GM19452 (cell line): ENCODE measurements at regions not wholly inside any gene's neighbourhood (a gene's known extent, or its start where the extent isn't known, plus 50 kb on each side); places are given as distances from the start of the nearest gene placed in this dataset.
A peak's percentile ranks its signal among the peaks of the same experiment; 100 is the strongest.

Source experiments
- ATAC-seq: cut with Tn5 transposase; IDR thresholded peaks from one replicate; pipeline ENCODE4 v1.9.1; 2021; ENCODE audit not compliant: unreplicated experiment

GRCh38 chr4:111813555-111814140 lies 331.6 kb upstream of the FAM241A start:
- no peak for ATAC-seq

DNA sequence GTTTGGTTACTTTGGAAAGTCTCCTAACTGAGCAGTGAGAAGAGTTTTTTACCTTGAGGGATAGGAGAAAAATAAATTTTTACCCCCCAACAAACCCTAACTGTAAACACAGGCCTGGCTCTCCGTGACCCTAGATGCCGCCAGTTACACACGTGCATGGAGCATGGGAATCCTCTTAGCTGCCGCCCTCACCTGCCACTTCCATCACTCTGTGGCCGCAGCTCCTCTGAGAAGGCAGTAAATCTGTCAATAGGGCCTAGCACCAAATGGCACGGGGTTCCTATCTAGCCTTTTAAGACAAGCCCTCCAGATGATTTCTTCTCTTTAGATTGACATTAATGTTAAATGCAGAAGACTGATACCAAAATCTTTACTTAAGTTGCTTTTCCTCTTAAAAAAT lies 330.3 kb upstream of the FAM241A start:
- ATAC-seq, result no peak

GRCh38 chr4:111821342-111821741 lies 323.9 kb upstream of the FAM241A start:
- no peak for ATAC-seq

- ATAC-seq, result no peak
Measured at GRCh38 chr4:111836601-111837000, 308.7 kb upstream of the FAM241A start.

GRCh38 chr4:111837761-111838160 lies 307.5 kb upstream of the FAM241A start:
- ATAC-seq, result no peak

DNA sequence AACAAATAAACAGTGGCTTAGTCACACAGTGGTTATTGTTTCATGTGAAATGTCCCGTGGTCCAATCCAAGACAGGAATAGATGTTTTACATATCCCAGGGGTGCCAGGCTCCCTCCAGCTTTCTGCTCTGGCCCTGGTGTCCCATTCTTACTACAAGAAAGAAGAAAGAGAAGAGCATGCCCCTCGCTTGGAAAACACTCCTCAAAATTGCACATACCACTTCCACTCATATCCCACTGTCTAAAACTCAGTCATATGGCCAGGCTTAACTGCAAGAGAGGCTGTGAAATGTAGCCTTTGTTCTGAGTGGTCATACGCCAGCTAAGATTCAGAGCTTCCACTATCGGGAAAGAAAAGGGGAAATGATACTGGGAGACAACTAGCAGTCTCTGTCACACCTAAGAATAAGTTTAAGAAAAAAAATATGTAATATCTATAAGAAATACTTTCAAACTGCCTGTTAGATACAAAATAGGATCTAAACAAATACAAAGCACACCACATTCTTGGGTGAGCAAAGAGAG lies 306.8 kb upstream of the FAM241A start:
- ATAC-seq, result peak; percentile 55

- no peak for ATAC-seq
Measured at GRCh38 chr4:111839141-111839540, 306.1 kb upstream of the FAM241A start.

DNA sequence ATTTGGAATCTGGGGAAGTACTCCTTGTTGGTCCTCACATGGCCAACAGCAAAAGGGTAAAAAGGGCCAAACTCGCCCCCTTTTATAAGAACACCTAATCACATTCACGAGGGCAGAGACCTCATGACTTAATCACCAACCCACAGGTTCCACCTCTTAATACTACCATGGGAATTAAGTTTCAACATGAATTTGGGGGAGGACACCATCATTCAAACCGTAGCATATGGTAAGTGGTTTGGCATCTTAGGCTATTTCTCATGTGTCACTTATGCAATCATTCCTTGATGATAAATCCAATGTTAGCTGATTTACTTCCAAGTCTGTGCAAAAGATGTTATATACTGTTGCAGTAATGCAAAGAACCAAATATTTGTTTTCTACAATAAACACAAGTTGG lies 302.9 kb upstream of the FAM241A start:
- ATAC-seq, result no peak

- no peak for ATAC-seq
Measured at GRCh38 chr4:111847296-111848008, 297.8 kb upstream of the FAM241A start.

- ATAC-seq, result no peak
Measured at GRCh38 chr4:111849746-111850284, 295.4 kb upstream of the FAM241A start.

- ATAC-seq, result no peak
Measured at GRCh38 chr4:111854494-111855087, 290.7 kb upstream of the FAM241A start.

GRCh38 chr4:111855308-111855707 lies 289.9 kb upstream of the FAM241A start:
- ATAC-seq, result no peak

- no peak for ATAC-seq
Measured at GRCh38 chr4:111864066-111864465, 281.2 kb upstream of the FAM241A start.

GRCh38 chr4:111869339-111869738 lies 275.9 kb upstream of the FAM241A start:
- ATAC-seq, result no peak

DNA sequence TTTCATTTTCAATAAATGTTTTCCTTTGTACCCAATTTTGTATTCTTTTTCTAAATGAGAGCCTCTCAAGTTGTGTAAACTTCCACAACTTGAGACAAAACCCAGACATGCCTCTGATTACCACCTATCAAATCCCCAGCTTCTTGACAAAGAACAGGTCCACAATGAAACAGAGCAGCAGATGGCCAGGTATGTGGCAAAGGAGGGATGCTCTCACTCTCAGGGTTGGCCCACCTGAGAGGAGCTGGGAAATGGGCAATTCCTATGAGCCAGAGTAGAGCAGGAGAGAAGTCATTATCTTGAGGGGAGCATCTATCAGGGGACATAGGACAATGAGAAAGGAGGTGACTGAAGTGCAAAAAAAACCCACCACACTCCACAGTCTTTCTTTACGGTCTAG lies 273.5 kb upstream of the FAM241A start:
- no peak for ATAC-seq

DNA sequence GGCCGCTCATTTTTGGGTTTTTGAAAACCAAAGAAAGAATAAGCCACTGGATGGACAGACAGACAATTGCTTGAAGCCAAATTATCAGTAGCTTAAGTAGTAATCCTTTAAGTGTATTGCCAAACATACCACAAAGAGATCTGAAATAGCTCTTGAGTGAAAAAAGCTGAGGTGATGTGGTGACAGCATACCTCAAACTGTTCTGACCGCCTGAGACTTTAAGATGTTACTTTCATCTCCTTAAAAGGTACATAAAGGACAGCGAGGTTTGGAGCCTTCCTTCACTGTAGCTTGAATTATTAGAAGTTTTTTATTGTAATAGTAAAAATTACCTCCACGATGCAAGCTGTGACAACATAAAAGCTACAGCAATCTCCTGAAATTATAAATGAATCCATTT lies 271.5 kb upstream of the FAM241A start:
- no peak for ATAC-seq

GRCh38 chr4:111879539-111879938 lies 265.7 kb upstream of the FAM241A start:
- ATAC-seq, result no peak

- ATAC-seq, result no peak
Measured at GRCh38 chr4:111880116-111880515, 265.1 kb upstream of the FAM241A start.

DNA sequence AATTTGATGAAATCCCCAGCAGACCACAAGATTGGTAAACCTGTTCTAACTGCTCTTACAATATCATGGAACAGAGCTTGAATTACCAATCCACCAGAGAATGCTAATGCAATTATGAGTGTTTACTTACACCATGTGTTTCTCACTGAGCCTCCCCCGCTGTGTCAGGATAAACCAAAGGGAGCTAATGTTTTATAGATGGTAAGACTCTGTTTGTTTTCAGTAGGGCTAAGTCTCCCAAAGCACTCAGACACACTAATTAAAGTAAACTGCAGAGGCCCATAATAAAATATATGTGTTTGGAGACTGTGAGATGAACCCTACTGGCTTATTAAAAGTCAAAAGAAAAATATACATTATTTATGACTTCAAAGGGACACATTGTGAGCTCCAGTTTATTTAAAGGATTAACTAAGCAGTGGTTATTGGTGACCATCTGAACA lies 261.7 kb upstream of the FAM241A start:
- ATAC-seq, result no peak

- ATAC-seq, result no peak
Measured at GRCh38 chr4:111890412-111890811, 254.8 kb upstream of the FAM241A start.

- peak; percentile 81 for ATAC-seq
Measured at GRCh38 chr4:111905511-111905910, 239.7 kb upstream of the FAM241A start.

- ATAC-seq, result no peak
Measured at GRCh38 chr4:111919639-111920038, 225.6 kb upstream of the FAM241A start.
